Upper lobe of left lung (tissue), 4 donors: ENCODE measurements at regions not wholly inside any gene's neighbourhood (a gene's known extent, or its start where the extent isn't known, plus 50 kb on each side); places are given as distances from the start of the nearest gene placed in this dataset.

Source experiments
- CTCF ChIP-seq, 6 experiments: fragments of 450-650 bp in 4 of 6; fragments of 200-600 bp in 2 of 6; sonication (generic) in 2 of 6; IDR thresholded peaks; one replicate each; pipeline ENCODE4 v1.5.1; 2016 to 2019; ENCODE audit warnings: antibody characterized with exemption in 6 of 6
- POLR2A ChIP-seq, 4 donors: fragments of 450-650 bp; IDR thresholded peaks; one replicate each; pipeline ENCODE4 v1.5.1; 2016 to 2017; ENCODE audit warnings: antibody characterized with exemption in 4 of 4, mild to moderate bottlenecking in 2 of 4

- TF ChIP-seq POLR2A (IDR thresholded peaks at IDR 0.05) (no peak), CTCF (IDR thresholded peaks at IDR 0.05) (no peak)
Observed at GRCh38 chr14:44316647-44317440, 190.2 kb downstream of the FSCB start.
